ENCODE measurements at regions not wholly inside any gene's neighbourhood (a gene's known extent, or its start where the extent isn't known, plus 50 kb on each side); places are given as distances from the start of the nearest gene placed in this dataset.

DNA sequence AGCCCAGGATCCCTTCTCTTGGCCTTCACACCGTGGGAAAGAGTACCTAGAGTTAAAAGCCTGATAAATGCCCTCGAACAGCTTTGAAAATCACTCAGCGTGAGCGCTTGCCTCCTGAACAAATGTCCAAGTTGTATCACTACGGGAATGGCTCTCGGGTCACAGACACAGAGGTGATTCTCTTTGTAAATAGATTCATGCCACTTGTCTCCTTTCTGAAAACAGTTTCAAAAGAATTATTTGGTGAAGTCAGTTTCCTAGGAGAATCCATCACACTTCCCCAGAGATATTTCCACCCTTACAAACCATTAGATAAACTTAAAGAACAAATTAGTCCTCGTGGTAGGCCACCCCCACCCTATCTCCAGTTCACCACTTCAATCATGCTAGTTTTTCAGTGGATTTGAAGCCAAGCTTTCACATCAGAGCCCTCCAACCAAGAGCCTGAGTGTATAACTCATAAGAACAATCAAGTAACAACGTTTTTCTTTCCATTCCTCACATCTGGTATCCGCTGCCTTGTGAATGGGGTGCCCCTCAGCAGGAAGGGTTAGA lies 132.9 kb downstream of the SLC30A10 start:
- TF ChIP-seq PRDM1 (tag by site-specific recombination; IDR thresholded peaks at IDR 0.05) (no peak), PRDM6 (tag by site-specific recombination; IDR thresholded peaks at IDR 0.05) (no peak), ZNF529 (tag by site-specific recombination; IDR thresholded peaks at IDR 0.05; ENCODE audit: insufficient replicate concordance) (no peak), PBX3 (CRISPR knock-in tag; IDR thresholded peaks at IDR 0.05) (no peak)
- Histone ChIP-seq H3K36me3 (ENCODE audit: control insufficient read depth in 2 of 2, insufficient read depth in 1 of 2, low read length in 2 of 2) (no peaks in the 10 kb centered on the region), H3K4me3 (ENCODE audit: low read depth, low read length) (no peak overlapping the region), H3K4me1 (ENCODE audit: control insufficient read depth, insufficient read depth, low read length) (no peaks in the 10 kb centered on the region), H3K9me3 (ENCODE audit: control insufficient read depth, insufficient read depth, low read depth, low read length) (no peaks in the 10 kb centered on the region), H3K27ac (ENCODE audit: extremely low read depth, low read depth, low read length) (no peak overlapping the region)
- POLR2A ChIA-PET, result no interaction called here
- CTCF ChIA-PET, result no interaction called here

GRCh38 chr1:219794085-219794743 lies 134.1 kb downstream of the SLC30A10 start:
- TF ChIP-seq ZNF140 (tag by site-specific recombination; IDR thresholded peaks at IDR 0.05), result no peak
- no peak for TF ChIP-seq OSR2 (tag by site-specific recombination; IDR thresholded peaks at IDR 0.05)
- ChIA-PET POLR2A (no interaction called here), CTCF (no interaction called here)
- Histone ChIP-seq H3K9me3 (ENCODE audit: control insufficient read depth, insufficient read depth, low read depth, low read length) (no peaks in the 10 kb centered on the region), H3K27ac (ENCODE audit: extremely low read depth, low read depth, low read length) (no peak overlapping the region), H3K4me1 (ENCODE audit: control insufficient read depth, insufficient read depth, low read length) (no peaks in the 10 kb centered on the region), H3K4me3 (ENCODE audit: low read depth, low read length) (no peak overlapping the region), H3K36me3 (ENCODE audit: control insufficient read depth in 2 of 2, insufficient read depth in 1 of 2, low read length in 2 of 2) (no peaks in the 10 kb centered on the region)

DNA sequence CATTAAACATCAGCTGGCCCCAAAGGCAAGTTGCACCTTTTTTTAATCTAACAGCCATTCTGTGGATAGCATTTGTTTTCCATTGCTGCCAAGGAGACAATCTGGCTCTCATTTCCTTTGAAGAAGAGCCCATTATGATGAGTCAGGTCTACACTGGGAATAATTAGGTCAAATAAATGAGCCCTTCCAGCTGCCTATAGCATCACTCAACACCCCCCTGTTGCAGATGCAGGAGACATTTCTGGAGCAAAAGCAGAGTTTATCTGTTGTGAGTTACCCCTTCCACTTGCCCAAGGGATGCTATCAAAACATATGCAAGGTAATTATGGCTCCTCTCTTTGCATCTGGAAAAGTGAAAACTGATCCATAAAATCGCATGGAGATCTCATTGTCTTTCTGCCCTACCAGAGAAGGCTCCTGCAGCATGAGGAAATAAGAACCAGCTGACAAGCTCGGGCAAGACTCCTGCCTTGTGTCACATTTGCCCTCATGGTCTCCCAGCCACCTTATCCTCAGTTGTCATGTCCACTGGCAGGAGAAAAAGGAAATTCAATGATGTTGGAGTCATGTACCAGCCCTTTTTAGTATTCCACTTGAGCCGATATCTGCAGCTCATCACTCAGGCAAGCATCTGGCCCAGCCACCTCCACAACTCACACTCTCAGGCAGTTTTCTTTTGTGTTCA lies 135.9 kb downstream of the SLC30A10 start:
- no peaks in the 10 kb centered on the region for H3K4me1 ChIP-seq (ENCODE audit: control insufficient read depth, insufficient read depth, low read length)
- no peak overlapping the region for H3K27ac ChIP-seq (ENCODE audit: extremely low read depth, low read depth, low read length)
- ChIA-PET POLR2A (no interaction called here), CTCF (no interaction called here)
- H3K36me3 ChIP-seq (ENCODE audit: control insufficient read depth in 2 of 2, insufficient read depth in 1 of 2, low read length in 2 of 2), result no peaks in the 10 kb centered on the region
- no peaks in the 10 kb centered on the region for H3K9me3 ChIP-seq (ENCODE audit: control insufficient read depth, insufficient read depth, low read depth, low read length)
- H3K4me3 ChIP-seq (ENCODE audit: low read depth, low read length), result no peak overlapping the region
- TF ChIP-seq, protein P1, sequence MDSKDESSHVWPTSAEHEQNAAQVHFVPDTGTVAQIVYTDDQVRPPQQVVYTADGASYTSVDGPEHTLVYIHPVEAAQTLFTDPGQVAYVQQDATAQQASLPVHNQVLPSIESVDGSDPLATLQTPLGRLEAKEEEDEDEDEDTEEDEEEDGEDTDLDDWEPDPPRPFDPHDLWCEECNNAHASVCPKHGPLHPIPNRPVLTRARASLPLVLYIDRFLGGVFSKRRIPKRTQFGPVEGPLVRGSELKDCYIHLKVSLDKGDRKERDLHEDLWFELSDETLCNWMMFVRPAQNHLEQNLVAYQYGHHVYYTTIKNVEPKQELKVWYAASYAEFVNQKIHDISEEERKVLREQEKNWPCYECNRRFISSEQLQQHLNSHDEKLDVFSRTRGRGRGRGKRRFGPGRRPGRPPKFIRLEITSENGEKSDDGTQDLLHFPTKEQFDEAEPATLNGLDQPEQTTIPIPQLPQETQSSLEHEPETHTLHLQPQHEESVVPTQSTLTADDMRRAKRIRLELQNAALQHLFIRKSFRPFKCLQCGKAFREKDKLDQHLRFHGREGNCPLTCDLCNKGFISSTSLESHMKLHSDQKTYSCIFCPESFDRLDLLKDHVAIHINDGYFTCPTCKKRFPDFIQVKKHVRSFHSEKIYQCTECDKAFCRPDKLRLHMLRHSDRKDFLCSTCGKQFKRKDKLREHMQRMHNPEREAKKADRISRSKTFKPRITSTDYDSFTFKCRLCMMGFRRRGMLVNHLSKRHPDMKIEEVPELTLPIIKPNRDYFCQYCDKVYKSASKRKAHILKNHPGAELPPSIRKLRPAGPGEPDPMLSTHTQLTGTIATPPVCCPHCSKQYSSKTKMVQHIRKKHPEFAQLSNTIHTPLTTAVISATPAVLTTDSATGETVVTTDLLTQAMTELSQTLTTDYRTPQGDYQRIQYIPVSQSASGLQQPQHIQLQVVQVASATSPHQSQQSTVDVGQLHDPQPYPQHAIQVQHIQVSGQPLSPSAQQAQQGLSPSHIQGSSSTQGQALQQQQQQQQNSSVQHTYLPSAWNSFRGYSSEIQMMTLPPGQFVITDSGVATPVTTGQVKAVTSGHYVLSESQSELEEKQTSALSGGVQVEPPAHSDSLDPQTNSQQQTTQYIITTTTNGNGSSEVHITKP (tag by site-specific recombination; IDR thresholded peaks at IDR 0.05), result no peak
- TF ChIP-seq KLF7 (tag by site-specific recombination; IDR thresholded peaks at IDR 0.05; ENCODE audit: borderline replicate concordance) (no peak), ZNF549 (tag by site-specific recombination; IDR thresholded peaks at IDR 0.05) (no peak), SP2 (tag by site-specific recombination; IDR thresholded peaks at IDR 0.05) (no peak), ZNF341 (tag by site-specific recombination; IDR thresholded peaks at IDR 0.05; ENCODE audit: low read depth) (no peak), ZIC2 (tag by site-specific recombination; IDR thresholded peaks at IDR 0.05) (no peak), ZNF148 (tag by site-specific recombination; IDR thresholded peaks at IDR 0.05; ENCODE audit: borderline replicate concordance) (no peak), ZNF701 (tag by site-specific recombination; IDR thresholded peaks at IDR 0.05) (no peak)
- TF ChIP-seq, protein P2, sequence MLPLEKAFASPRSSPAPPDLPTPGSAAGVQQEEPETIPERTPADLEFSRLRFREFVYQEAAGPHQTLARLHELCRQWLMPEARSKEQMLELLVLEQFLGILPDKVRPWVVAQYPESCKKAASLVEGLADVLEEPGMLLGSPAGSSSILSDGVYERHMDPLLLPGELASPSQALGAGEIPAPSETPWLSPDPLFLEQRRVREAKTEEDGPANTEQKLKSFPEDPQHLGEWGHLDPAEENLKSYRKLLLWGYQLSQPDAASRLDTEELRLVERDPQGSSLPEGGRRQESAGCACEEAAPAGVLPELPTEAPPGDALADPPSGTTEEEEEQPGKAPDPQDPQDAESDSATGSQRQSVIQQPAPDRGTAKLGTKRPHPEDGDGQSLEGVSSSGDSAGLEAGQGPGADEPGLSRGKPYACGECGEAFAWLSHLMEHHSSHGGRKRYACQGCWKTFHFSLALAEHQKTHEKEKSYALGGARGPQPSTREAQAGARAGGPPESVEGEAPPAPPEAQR (tag by site-specific recombination; IDR thresholded peaks at IDR 0.05), result no peak
- TF ChIP-seq, protein P3, sequence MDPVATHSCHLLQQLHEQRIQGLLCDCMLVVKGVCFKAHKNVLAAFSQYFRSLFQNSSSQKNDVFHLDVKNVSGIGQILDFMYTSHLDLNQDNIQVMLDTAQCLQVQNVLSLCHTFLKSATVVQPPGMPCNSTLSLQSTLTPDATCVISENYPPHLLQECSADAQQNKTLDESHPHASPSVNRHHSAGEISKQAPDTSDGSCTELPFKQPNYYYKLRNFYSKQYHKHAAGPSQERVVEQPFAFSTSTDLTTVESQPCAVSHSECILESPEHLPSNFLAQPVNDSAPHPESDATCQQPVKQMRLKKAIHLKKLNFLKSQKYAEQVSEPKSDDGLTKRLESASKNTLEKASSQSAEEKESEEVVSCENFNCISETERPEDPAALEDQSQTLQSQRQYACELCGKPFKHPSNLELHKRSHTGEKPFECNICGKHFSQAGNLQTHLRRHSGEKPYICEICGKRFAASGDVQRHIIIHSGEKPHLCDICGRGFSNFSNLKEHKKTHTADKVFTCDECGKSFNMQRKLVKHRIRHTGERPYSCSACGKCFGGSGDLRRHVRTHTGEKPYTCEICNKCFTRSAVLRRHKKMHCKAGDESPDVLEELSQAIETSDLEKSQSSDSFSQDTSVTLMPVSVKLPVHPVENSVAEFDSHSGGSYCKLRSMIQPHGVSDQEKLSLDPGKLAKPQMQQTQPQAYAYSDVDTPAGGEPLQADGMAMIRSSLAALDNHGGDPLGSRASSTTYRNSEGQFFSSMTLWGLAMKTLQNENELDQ (tag by site-specific recombination; IDR thresholded peaks at IDR 0.05; ENCODE audit: low read depth), result no peak
